HuH-7 (cell line): ENCODE measurements at regions not wholly inside any gene's neighbourhood (a gene's known extent, or its start where the extent isn't known, plus 50 kb on each side); places are given as distances from the start of the nearest gene placed in this dataset.
"Not testable (repeated sequence)": the region's sequence is repeated elsewhere in the genome, so short reads cannot be mapped to it uniquely, and the experiment has no call there.

Experiments
- DNase-seq: peaks from one replicate; pipeline ENCODE4 v3.0.0; 2011; ENCODE audit warnings: low spot score

GRCh38 chr5:52165806-52166205 lies 621.9 kb upstream of the ITGA1 start:
- not testable (repeated sequence) for DNase-seq

- no peak for DNase-seq
Observed at GRCh38 chr5:52173133-52173532, 614.6 kb upstream of the ITGA1 start.

- no peak for DNase-seq
Observed at GRCh38 chr5:52177193-52177592, 610.5 kb upstream of the ITGA1 start.

- no peak for DNase-seq
Observed at GRCh38 chr5:52181403-52181802, 606.3 kb upstream of the ITGA1 start.

GRCh38 chr5:52190737-52191136 lies 597.0 kb upstream of the ITGA1 start:
- no peak for DNase-seq

GRCh38 chr5:52199833-52200232 lies 587.9 kb upstream of the ITGA1 start:
- no peak for DNase-seq

- no peak for DNase-seq
Observed at GRCh38 chr5:52202256-52202655, 585.5 kb upstream of the ITGA1 start.

- DNase-seq = no peak
Observed at GRCh38 chr5:52204310-52204709, 583.4 kb upstream of the ITGA1 start.
